NCI-H748 treated with DMSO at 0.1 percent for 48 hours (cell line): ENCODE measurements at regions not wholly inside any gene's neighbourhood (a gene's known extent, or its start where the extent isn't known, plus 50 kb on each side); places are given as distances from the start of the nearest gene placed in this dataset.
"Not testable (repeated sequence)": the region's sequence is repeated elsewhere in the genome, so short reads cannot be mapped to it uniquely, and the experiment has no call there.

Experiments
- DNase-seq: peaks from one replicate; lab custom pipeline; 2025; lab: John Stamatoyannopoulos, UW

GRCh38 chr4:173698557-173699262, 168.7 kb upstream of the HAND2 start:
- DNase-seq = no peak

GRCh38 chr4:173697840-173698239, 167.8 kb upstream of the HAND2 start:
- DNase-seq = no peak

GRCh38 chr4:173696551-173696950, 166.5 kb upstream of the HAND2 start:
- no peak for DNase-seq

- no peak for DNase-seq
Observed at GRCh38 chr4:173696011-173696410, 166.0 kb upstream of the HAND2 start.

- DNase-seq = no peak
Observed at GRCh38 chr4:173685831-173686210, 155.8 kb upstream of the HAND2 start.

GRCh38 chr4:173685165-173685830, 155.3 kb upstream of the HAND2 start:
- no peak for DNase-seq

GRCh38 chr4:173684223-173684622, 154.2 kb upstream of the HAND2 start:
- DNase-seq = no peak

GRCh38 chr4:173682609-173683008, 152.6 kb upstream of the HAND2 start:
- DNase-seq = no peak

- no peak for DNase-seq
Observed at GRCh38 chr4:173680278-173680677, 150.2 kb upstream of the HAND2 start.

- no peak for DNase-seq
Observed at GRCh38 chr4:173675446-173675845, 145.4 kb upstream of the HAND2 start.

- DNase-seq = no peak
Observed at GRCh38 chr4:173669460-173670179, 139.6 kb upstream of the HAND2 start.

GRCh38 chr4:173661001-173661400, 131.0 kb upstream of the HAND2 start:
- no peak for DNase-seq

GRCh38 chr4:173656898-173657297, 126.9 kb upstream of the HAND2 start:
- DNase-seq = no peak

- no peak for DNase-seq
Observed at GRCh38 chr4:173652283-173652931, 122.4 kb upstream of the HAND2 start.

GRCh38 chr4:173651651-173652282, 121.7 kb upstream of the HAND2 start:
- peak; percentile 48 for DNase-seq

GRCh38 chr4:173647902-173648301, 117.9 kb upstream of the HAND2 start:
- no peak for DNase-seq

- peak; percentile 46 for DNase-seq
Observed at GRCh38 chr4:173642509-173642908, 112.5 kb upstream of the HAND2 start.

GRCh38 chr4:173635395-173635794, 105.4 kb upstream of the HAND2 start:
- DNase-seq = no peak

- no peak for DNase-seq
Observed at GRCh38 chr4:173626277-173626676, 96.2 kb upstream of the HAND2 start.

- DNase-seq = not testable (repeated sequence)
Observed at GRCh38 chr4:173618648-173619047, 88.6 kb upstream of the HAND2 start.

GRCh38 chr4:173609158-173609557, 79.1 kb upstream of the HAND2 start:
- no peak for DNase-seq

- peak; percentile 51 for DNase-seq
Observed at GRCh38 chr4:173608632-173609031, 78.6 kb upstream of the HAND2 start.
